HG03520 (cell line): ENCODE measurements at regions not wholly inside any gene's neighbourhood (a gene's known extent, or its start where the extent isn't known, plus 50 kb on each side); places are given as distances from the start of the nearest gene placed in this dataset.
"Not testable (repeated sequence)": the region's sequence is repeated elsewhere in the genome, so short reads cannot be mapped to it uniquely, and the experiment has no call there.

ENCODE experiments used
- ATAC-seq: cut with Tn5 transposase; IDR thresholded peaks from one replicate; pipeline ENCODE4 v1.9.1; 2021; ENCODE audit warnings: mild to moderate bottlenecking, moderate library complexity; ENCODE audit not compliant: unreplicated experiment

- no peak for ATAC-seq
These were observed 312.7 kb upstream of the GATB start for GRCh38 chr4:152073351-152074087.

DNA sequence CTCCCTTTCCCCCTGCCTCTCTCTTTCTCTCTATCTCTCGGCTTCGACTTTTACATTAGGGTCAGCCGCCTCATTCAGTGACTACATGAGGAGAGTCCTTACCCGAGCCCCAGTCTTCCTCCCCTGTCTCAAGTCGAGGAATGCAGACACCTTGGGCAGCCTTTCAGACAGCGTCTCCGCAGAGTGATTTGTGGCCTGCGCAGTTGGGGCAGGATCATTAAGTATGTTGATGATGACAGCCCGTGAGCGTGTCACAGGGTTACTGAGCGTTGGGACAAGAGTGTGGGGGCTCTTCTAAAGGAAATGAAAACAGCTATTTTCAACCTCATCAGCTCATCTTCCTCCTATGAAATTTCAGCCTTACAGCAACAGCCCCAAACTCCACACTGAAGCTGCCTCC, 312.1 kb upstream of the GATB start:
- ATAC-seq: no peak

GRCh38 chr4:152072001-152072485, 311.2 kb upstream of the GATB start:
- no peak for ATAC-seq

GRCh38 chr4:152070854-152071253, 310.0 kb upstream of the GATB start:
- ATAC-seq: no peak

- no peak for ATAC-seq
These were observed 308.1 kb upstream of the GATB start for GRCh38 chr4:152068866-152069265.

DNA sequence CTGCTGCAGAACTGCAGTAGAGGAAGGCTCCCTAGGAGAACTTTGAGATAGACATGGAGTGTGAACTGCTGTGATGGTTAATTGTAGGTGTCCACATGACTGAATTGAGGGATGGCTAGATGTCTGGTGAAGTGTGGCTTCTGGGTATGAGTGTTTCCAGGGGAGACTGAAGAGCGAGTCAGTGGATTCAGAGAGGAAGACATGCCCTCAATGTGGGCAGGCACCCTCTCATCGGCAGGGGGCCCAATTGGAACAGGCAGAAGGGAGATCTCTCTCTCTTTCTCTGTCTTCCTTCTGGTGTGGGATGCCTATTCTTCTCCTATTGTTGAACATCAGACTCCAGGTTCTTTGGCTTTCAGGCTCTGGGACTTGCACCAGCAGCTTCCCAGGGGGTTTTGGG, 304.7 kb upstream of the GATB start:
- no peak for ATAC-seq

GRCh38 chr4:152064753-152065152, 303.9 kb upstream of the GATB start:
- ATAC-seq: no peak

DNA sequence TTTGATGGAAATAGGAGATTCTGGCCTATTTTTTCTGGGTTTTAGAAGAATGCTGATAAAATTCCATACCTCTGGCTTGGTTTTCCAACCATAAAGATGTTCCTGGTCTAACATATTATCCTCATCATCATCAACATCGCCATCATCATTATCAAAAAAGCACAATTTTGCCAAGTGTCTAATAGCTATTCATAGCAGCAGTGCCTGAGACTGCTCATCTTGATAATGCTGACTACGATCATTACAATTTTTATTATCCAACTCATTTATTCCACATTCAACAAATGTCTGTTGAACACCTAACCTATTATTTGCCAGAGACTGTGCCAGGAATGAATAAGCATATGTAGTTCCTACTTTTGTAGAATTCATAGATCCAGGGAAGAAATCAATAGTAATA, 303.5 kb upstream of the GATB start:
- ATAC-seq: no peak

GRCh38 chr4:152063621-152064240, 302.9 kb upstream of the GATB start:
- ATAC-seq: no peak

- no peak for ATAC-seq
These were observed 302.3 kb upstream of the GATB start for GRCh38 chr4:152062936-152063620.

- ATAC-seq: no peak
These were observed 293.9 kb upstream of the GATB start for GRCh38 chr4:152054731-152055130.

- no peak for ATAC-seq
These were observed 291.7 kb upstream of the GATB start for GRCh38 chr4:152052451-152053057.

DNA sequence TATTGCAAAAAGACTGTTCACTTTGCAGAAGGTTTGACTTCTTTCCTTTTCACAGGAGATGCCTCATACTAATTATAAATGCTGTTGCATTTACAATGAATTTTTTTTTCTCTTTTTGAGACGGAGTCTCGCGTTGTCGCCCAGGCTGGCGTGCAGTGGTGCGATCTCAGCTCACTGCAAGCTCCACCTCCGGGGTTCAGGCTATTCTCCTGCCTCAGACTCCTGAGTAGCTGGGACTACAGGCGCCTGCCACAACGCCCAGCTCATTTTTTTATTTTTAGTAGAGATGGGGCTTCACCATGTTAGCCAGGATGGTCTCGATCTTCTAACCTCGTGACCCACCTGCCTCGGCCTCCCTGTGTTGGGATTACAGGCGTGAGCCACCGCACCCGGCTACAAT, 290.5 kb upstream of the GATB start:
- ATAC-seq: not testable (repeated sequence)

DNA sequence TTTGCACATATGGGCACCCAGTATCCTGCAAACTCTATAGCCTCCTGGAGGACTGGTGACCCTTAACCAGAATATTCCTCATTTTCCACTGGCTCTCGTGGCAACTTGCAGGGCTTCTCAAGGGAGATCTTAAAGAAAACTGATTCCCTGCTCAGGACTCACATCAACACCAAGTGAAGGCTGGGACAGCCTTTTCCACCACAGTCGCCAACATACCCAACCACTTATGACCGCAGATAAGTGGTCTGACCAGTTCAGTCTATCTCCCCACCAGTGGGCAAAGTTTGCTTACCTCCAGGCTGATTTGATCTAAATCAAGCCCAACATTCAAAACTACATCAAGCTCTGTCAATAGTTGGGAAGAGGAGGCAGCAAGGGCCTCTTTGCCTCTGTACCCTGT, 289.3 kb upstream of the GATB start:
- ATAC-seq: no peak

DNA sequence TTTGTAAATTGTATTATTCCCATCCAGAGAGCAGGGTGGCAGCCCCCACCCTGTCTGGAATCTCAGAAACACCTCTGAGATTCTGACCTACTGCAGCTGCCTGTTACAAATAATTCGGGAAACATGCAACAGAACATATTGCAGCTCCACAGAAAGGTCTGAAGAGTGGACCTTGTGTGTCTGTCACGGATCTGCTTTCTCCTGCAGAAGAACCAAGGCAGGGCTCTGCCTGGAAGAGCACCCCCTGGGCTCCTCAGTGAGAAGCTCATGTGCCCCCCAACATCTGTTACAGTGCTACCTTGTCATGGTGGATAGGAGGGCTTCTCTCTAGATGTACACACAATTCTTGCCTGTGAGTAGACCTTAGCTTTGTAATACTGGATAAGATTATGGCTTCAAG, 286.6 kb upstream of the GATB start:
- no peak for ATAC-seq

GRCh38 chr4:152045807-152046571, 285.2 kb upstream of the GATB start:
- no peak for ATAC-seq

DNA sequence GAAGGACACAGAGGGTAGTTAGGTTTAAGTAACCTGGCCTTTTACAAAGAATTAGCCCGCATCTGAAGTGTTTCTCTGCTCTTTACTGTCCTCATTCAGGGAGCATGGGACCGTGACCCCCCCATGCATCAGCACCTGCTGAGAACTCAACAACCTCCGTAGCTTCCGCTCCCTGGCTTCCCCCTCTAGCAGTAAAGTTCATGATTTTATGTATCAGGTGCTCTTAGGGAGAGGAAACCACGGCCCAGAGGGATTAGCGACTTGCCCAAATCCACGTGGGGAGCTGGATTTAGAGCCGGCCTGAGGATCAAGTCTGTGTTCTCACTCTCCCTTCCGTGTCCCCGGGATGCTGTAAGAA, 284.6 kb upstream of the GATB start:
- ATAC-seq: no peak

DNA sequence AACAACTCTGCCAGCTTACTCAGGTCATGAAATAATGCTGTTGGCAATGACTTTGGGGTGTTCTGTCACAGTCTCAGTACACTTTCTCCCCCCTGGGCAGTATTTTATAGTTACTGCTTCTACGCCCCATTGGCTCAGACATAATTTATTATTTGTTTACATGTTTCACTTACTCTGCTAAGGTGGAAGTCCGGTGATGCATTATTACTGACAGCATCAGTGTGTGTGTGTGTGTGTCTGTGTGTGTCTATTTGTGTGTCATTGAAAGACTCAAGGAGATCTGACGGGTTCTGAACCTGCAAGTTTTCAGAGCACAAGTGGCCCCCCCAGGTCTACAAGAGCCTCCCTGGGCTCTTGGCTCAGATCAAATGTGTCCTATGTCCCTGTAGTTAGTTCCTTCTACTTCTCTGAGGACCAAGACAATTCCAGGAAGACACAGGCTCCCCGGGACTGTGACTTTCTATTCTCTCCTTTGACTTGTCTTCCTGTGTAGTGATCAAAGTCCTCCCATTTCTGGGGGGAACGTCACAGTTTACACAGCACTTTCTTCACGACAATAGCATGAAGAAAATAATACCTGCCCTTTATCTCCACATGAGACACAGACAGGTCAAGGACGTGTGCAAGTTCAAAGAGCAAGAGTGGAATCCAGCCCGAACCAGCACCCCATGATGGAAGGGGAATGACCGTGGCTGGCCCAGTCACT, 283.7 kb upstream of the GATB start:
- no peak for ATAC-seq

DNA sequence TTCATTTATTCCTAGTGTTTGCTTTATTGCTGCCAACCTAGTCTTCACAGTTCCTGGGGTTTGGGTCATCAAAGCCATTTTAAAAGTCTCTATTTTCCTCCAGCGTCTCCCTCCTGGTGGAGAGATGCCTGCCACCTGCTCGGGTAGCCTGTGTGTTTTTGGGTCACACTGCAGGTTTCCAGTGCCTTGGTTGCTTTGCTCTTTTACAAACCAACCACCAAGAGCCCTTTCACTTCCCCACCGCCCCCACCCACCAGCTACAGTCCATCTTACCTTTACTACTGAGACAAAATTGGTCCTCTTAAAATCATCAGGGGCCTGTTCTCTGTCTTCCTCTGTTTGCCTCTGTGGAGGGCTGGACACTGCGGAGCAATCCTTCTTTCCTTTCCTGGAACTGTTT, 280.5 kb upstream of the GATB start:
- ATAC-seq: no peak

DNA sequence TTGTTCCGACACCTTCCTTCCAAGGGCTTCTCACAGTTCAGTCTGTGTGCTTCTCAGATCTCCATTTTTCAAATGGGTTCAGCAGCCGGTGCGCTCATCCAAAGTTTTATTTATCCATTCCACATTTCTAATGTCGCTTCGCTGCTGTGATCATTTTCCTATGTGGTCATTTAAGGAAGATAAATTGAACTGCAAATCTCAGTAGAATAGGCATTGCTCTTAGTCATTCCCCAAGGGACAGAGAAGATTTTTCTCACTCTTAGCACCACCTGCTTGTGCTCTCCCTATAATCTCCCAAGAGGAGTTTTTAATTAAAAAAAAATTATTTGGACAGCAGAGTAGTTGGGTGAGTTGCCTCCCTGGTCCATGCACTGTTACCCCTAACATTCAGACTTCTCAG, 278.9 kb upstream of the GATB start:
- no peak for ATAC-seq
